HG03442 (cell line): ENCODE measurements at regions not wholly inside any gene's neighbourhood (a gene's known extent, or its start where the extent isn't known, plus 50 kb on each side); places are given as distances from the start of the nearest gene placed in this dataset.
"Not testable (repeated sequence)": the region's sequence is repeated elsewhere in the genome, so short reads cannot be mapped to it uniquely, and the experiment has no call there.

ENCODE experiments used
- ATAC-seq: cut with Tn5 transposase; IDR thresholded peaks from one replicate; pipeline ENCODE4 v1.9.1; 2021; ENCODE audit warnings: mild to moderate bottlenecking, moderate library complexity; ENCODE audit not compliant: unreplicated experiment

DNA sequence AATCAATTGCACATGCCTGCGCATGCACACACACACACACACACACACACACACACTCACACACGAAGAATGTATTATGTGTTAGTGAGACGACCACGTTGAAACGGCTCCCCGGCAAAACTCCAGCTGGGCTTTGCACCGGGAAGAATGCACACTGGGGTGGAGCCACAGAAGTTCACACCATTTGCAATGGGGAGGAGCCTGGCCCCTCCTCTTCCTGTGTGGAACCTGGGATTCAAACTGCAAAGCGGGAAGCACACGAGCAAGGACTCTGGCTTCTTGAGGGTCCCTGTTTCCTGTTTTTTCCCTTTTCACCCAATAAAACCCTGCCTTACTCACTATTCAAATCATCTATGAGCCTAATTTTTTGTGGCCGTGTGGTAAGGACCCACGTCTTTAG, 304.0 kb upstream of the TMEFF2 start:
- ATAC-seq, result no peak

DNA sequence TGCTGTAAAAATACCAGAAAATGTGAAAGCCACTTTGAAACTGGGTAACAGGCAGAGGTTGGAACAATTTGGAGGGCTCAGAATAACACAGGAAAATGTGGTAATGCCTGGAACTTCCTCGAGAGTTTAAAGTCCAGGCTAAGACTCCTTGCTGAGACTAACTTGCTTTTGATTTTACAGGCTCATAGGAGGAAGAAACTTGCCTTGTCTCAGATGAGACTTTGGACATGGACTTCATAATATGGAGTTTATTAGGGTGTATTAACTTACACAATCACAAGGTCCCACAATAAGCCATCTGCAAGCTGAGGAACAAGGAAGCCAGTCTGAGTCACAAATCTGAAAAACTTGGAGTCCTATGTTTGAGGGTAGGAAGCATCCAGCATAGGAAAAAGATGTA, 293.4 kb upstream of the TMEFF2 start:
- ATAC-seq, result not testable (repeated sequence)

DNA sequence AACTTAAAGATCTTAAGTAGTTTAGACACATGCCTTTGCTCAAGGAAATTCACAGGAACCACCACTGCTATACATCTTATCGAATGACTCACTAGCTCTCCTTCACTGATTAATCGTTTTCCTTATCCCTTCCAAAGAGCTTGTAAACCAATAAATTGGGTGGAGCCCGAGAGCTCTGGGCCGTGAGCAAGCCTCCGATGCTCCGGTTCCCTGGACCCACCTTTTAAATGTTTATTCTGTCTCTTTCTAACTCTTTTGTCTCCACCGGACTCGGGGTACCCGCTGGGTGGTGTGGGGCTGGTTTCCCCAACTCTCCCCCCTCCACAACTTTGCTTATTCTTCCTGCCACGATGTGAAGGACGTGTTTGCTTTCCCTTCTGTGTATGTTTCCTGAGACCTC, 292.9 kb upstream of the TMEFF2 start:
- ATAC-seq, result no peak

DNA sequence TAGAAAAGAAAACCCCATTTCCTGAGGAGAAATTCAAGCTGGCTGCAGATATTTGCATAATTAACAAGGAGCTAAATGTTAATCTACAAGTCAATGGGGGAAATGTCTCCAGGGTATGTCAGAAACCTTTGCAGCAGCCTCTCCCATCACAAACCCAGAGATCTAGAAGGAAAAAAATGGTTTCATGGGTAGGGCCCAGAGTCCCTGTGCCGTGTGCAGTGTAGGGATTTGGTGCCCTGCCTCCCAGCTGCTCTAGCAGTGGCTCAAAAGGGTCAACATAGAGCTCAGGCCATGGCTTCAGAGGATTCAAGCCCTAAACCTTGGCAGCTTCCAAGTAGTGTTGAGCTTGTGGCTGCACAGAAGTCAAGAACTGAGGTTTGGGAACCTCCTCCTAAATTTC, 290.2 kb upstream of the TMEFF2 start:
- no peak for ATAC-seq

DNA sequence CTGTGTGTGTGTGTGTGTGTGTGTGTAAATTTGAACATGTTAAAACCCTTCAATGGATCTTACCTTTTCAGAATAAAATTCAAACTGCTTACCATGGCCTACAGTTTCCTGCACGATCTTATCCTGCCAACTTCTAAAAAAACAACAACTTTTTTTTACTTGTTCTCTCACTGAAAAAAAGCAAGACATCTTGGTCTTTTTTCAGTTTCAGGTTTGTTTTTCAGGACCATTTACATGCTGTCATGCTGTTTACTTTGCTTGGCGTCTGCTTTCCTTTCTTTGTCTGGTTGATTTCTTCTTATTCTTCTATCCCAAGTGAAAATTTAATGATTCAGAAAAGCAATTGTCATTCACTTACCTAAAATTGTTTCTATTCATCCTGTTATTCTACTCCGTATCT, 286.3 kb upstream of the TMEFF2 start:
- no peak for ATAC-seq

DNA sequence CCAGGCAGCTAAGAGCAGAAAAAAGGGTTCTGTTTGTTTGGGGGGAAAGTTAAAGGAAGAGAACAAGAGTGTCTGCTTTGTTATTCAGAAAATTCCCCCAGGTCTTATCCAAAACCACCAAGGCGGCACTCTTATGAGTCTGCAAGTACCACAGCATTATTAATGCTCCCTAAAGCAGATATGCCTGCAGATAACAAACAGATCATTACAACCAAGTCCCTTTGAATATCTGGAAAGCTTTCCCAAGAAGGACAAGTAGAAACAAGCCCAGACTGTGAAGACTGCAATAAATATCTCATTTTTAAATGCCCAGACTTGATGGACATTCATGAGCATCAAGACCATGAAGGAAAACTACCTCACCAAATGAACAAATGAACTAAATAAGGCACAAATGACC, 278.6 kb upstream of the TMEFF2 start:
- ATAC-seq, result no peak

DNA sequence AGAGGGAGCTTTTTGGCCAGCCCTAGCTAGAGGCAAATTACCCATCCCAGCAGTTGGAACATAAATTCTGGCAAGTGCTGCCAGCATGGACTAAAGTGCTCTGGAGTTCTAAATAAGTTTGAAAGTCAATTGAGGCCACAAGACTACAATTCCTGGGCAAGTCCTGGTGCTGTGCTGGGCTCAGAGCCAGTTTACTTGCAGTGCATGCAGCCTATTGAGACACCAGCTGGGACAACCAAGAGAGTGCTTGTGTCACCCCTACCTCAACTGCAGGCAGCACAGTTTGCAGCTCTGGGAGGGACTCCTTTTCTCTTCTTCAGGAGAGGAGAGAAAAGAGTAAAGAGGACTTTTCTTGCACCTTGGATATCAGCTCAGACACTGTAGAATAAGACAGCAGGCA, 277.2 kb upstream of the TMEFF2 start:
- ATAC-seq, result no peak

DNA sequence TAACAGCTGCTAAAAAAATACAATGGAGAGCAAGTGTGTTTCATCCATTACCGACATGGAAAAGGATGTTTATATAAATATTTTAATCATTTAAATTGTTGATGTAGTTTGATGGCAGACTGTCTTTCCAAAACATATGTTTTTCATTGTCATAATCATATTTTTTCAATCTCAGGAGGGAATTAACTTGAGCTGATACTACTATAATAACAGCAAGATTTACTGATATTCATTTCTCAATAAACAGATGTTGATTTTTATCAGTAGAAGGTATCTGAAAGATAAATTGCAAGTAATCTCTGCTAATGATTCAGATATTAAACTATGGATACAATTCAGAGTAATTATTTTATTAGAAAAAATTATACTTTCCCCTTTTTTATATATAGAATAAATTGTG, 274.9 kb upstream of the TMEFF2 start:
- ATAC-seq, result no peak

DNA sequence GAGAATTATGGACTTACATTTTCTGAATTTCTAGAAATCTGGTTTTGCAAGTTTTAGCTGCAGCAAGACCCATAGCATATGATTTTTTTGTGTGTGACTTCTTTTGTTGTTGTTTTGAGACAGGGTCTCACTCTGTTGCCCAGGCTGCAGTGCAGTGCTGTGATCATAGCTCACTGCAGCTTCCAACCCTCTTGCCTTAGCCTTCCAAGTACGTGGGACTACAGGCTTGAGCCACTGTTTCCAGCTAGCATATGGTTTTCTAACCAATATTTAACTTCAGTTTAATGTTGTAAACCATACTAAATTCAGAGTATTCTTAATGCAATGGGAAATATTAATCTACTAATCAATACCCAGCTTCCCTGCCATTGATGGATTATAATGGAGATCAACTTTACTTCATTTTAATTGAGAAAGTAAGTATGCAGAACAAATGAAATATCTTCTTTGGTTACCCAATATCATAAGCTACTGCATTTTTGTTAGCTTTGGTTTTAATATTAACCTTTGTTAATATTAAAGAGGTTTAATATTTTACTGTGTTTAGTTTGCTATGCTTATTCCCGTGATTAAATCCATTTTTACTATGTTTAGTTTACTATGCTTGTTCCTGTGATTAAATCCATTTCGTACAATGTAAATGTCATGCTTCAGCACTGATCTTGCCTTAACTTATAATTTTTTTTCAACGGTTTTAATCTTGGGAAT, 273.4 kb upstream of the TMEFF2 start:
- no peak for ATAC-seq

DNA sequence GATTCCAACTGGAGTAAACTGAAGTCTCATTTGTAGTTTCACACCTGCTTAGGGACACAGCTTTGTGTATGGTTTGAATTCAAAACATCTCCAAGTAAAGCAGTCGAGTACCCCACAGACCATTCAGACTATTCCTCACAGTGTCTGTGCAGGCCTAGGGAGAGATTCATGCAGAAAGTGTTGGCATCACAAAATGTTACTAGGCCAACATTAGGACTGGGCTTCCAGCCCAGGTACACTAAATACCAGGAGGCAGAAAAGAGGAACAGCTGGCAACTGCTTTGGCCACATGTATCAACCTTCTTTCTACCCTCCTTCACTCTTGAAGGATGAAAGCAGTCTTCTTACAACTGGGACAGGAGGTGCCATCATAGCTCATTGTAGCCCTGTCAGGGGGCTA, 270.4 kb upstream of the TMEFF2 start:
- ATAC-seq, result no peak

DNA sequence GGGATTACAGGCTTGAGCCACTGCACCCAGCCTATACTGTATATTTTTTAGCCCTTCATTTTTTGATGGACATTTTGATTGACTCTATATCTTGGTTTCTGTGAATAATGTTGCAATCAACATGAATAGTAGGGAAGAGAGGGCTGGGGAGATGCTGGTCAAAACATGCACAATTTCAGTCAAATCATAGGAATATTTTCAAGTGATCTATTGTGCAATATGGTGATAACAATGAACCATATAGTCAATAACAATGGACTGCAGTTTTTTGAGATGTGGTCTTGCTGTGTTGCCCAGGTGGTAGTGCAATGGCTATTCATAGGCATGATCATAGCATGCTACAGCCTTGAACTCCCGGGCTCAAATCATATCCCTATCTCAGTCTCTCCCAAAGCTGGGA, 264.7 kb upstream of the TMEFF2 start:
- ATAC-seq, result no peak

DNA sequence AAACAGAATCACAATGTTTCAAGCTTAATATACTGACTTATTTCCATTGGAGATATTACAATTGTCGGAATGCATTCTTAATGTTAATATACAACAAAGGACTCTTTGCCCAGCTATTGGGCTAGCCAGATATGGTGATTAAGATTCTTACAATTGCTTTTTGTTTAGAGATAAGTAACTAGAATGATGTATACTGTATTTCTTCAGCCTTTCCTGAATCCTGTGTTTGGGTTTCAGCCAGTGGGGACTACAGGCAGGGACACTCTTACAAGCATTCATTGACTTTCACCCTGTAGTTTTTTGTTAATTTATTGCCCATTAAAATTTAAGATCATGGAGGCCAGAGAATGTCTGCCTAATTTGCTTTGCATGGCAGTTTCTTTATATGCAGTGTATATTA, 254.1 kb upstream of the TMEFF2 start:
- ATAC-seq, result no peak

DNA sequence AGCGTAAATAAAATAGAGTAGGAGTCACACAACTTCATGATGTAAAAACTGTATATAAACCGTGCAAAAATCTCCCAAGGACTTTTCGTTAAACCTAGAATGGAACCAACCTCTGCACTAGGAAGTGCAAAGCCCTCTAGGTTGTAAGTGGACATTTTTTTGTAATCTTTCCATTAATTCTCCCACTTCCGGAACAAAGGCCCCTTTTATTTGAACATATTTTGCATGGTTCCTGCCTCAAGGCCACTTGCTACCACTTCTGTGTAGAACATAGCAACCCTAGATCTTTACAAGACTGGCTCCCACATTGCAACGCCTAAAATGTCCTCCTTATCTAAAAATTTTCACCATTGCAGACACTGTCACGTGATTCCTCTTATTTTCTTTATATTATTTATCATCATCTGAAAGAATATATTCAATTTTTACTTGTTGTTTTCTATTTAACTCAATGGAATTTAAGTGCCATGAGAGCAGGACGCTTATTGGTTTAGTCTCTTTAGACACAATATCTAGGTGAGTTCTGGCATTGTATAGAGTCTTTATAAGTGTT, 249.6 kb upstream of the TMEFF2 start:
- no peak for ATAC-seq

DNA sequence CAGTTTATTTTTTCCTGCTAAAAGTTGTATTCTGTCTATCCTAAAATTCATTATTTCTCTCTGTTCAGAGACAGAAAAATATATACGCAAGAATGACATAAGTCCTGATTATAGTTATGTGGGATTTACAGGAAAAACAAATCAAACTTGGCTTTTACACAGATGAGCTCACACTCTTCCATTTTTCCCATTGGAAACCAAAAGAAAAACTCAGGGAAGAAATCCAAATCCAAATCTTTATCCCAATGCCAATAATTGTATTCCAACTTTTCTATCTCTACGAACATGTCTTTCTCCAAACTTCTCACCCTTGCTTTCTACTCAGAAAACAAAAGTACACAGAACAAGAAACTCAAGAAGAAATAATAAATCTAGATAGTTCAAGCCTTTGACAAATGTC, 249.1 kb upstream of the TMEFF2 start:
- ATAC-seq, result no peak

DNA sequence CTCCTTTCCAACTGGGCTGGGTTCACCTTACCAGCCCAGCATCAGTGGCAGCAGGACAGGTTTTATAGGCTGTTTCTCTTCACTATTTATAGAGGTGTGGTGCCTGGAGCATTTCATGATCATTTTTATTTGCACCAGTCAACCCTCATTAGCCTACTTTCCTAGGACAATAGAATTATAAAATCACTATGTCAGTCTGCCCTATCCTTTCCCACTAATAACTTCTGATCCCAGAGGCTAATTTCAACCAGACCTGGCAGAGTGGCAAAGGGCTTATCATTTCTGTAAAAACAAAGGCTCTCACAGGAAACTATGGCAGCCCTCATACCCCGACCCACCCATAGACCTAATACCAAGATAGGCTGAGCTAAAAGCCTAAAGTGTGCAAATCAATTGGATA, 243.5 kb upstream of the TMEFF2 start:
- no peak for ATAC-seq

DNA sequence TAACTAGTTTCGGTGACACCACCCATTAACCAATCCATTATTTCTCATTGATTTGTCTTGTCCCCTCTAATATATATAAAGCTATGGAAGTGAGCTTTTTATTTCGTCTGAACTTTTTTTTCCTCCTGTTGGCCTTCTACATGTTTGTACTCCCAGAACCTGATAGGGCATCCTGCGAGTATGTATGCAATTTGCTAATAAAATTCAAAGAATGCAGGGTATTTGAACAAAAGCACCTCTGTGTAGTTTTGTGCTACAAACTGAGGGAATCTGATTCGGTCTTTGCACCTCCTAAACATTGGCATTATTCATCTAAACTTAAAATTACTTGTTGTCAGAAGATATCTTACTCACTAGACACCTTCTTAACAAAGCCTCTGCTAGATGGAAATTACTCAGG, 242.9 kb upstream of the TMEFF2 start:
- ATAC-seq, result no peak

DNA sequence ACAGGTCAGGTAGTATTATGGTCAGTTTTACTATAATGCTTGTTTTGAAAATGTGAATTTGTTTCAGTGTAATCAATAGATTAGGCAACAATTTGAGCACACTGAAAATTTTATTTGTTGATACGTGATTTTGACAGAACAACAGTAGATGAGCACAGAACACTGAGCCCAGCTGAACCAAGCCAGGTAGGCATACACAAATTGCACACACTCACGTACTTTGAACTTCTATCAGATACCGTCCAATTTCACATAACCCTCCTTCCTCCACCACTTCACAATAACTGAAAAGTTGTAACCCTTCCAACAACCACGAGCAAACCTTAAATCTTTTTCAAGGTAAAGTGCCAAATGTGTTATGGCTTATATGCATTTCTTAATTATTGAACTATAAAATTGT, 229.5 kb upstream of the TMEFF2 start:
- ATAC-seq, result no peak

DNA sequence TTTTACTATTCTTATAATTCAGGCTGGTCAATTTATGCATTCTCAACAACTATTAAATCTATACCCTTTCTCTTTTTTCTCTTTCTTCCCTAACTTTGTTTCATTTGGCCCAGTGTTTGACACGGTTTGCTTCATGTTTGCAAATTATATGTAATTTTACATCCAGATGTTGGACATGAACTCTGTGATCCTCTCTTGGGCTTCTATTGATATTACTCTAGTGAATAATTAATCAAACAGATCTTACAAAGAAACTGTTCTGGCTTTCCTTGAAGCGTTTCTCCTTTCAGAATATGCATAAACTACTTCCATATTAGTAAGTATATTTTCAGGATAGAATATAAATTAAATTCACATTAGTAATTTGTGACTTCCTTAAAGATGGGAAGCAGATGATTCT, 225.1 kb upstream of the TMEFF2 start:
- ATAC-seq, result no peak

DNA sequence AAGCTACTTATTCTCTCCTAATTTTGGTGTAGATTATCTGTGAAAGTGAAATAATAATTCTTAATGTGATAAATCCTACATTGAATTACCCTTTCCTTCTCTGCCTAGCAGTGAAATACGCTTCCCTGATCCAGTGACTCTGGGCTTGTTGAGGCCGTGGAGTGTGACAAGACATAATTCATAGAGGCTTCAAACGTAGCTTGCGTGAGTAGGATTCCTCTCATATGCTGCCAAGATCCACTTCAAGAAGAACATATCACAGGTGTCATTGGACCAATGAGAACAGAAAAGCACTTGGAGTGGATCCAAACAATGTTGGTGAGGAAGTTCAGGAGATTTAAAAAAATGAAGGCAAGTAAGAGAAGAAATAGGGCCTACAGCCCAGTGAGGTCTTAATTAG, 221.3 kb upstream of the TMEFF2 start:
- ATAC-seq, result no peak

DNA sequence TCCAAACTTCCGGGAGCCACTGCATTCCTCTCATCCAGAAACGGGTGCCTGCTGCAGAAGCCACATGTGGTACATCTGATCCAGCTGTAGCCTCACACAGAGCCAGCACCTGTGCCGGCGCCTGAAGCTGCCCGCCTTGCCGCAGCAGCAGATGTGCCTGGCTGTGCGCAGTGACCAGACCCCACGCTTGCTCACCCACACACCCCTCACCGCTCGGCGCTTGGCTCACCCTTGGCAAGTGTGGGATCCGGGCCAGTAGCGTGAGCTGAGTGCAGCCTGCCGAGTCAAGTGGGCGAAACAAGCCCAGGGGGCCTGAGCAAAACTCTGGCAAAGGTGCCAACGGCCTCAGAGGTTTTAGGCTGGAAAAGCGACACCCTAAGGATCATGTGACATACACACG, 220.1 kb upstream of the TMEFF2 start:
- no peak for ATAC-seq

DNA sequence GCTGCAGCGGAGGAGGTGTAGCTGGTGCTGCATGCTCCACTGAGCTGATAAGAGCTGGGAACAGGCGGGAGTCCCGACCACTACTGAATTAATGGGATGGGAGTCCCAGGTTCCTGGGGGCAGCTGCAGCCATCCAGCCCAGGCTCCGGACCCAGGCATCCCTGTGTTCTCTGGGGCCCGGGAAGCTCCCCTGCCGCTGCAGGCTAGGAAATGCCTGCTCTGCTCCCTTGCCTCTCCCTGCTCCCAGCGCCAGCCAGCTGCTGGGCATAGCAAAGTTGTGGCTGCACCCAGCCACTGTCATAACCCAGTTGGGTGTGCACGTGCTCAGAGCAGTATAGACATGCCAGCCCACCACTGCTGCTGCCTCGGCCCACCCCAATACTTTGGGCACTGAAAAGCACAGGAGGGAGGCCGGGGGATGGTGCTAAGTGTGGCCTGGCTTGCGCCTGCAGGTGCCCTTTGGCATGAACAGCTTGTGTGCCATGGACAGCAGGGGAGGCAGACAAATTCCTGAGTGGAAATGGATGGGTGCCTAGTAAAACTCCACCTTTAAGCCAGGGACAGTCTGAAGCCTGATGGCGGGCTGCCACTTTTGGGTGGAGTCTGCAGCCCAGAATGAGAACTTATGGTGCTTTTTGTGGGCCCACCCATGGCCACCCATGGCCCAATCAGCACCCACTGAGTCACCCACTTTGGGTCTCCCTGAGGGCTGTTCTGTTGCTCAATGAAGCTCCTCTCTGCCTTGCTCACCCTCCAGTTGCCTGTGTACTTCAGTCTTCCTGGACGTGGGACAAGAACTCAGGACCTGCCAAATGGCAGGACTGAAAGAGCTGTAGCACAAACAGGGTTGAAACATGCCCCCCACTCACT, 219.3 kb upstream of the TMEFF2 start:
- no peak for ATAC-seq

DNA sequence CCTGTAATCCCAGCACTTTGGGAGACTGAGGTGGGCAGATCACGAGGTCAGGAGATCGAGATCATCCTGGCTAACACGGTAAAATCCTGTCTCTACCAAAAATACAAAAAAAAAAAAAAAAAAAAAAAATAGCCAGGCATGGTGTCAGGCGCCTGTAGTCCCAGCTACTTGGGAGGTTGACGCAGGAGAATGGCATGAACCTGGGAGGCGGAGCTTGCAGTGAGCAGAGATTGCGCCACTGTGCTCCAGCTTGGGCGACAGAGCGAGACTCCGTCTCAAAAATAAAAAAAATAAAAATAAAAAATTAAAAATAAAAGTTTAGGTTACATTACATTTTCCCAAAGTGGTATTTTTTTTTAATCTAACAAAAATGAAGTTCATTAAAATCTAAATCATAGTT, 218.1 kb upstream of the TMEFF2 start:
- ATAC-seq, result not testable (repeated sequence)
